ENCODE measurements at regions not wholly inside any gene's neighbourhood (a gene's known extent, or its start where the extent isn't known, plus 50 kb on each side); places are given as distances from the start of the nearest gene placed in this dataset.

- TF ChIP-seq, protein P1, sequence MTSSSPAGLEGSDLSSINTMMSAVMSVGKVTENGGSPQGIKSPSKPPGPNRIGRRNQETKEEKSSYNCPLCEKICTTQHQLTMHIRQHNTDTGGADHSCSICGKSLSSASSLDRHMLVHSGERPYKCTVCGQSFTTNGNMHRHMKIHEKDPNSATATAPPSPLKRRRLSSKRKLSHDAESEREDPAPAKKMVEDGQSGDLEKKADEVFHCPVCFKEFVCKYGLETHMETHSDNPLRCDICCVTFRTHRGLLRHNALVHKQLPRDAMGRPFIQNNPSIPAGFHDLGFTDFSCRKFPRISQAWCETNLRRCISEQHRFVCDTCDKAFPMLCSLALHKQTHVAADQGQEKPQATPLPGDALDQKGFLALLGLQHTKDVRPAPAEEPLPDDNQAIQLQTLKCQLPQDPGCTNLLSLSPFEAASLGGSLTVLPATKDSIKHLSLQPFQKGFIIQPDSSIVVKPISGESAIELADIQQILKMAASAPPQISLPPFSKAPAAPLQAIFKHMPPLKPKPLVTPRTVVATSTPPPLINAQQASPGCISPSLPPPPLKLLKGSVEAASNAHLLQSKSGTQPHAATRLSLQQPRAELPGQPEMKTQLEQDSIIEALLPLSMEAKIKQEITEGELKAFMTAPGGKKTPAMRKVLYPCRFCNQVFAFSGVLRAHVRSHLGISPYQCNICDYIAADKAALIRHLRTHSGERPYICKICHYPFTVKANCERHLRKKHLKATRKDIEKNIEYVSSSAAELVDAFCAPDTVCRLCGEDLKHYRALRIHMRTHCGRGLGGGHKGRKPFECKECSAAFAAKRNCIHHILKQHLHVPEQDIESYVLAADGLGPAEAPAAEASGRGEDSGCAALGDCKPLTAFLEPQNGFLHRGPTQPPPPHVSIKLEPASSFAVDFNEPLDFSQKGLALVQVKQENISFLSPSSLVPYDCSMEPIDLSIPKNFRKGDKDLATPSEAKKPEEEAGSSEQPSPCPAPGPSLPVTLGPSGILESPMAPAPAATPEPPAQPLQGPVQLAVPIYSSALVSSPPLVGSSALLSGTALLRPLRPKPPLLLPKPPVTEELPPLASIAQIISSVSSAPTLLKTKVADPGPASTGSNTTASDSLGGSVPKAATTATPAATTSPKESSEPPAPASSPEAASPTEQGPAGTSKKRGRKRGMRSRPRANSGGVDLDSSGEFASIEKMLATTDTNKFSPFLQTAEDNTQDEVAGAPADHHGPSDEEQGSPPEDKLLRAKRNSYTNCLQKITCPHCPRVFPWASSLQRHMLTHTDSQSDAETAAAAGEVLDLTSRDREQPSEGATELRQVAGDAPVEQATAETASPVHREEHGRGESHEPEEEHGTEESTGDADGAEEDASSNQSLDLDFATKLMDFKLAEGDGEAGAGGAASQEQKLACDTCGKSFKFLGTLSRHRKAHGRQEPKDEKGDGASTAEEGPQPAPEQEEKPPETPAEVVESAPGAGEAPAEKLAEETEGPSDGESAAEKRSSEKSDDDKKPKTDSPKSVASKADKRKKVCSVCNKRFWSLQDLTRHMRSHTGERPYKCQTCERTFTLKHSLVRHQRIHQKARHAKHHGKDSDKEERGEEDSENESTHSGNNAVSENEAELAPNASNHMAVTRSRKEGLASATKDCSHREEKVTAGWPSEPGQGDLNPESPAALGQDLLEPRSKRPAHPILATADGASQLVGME (CRISPR knock-in tag; IDR thresholded peaks at IDR 0.05) = no peak
- no peak for TF ChIP-seq KDM2B (CRISPR knock-in tag; IDR thresholded peaks at IDR 0.05)
Measured at GRCh38 chr9:13651526-13651925, 372.0 kb upstream of the MPDZ start (continued).

- intact Hi-C loops (cut with micrococcal nuclease) = no loop called here
- no peak for TF ChIP-seq RBFOX2 (IDR thresholded peaks at IDR 0.05; ENCODE audit: low read depth, low read length)
- no peak for TF ChIP-seq WHSC1 (IDR thresholded peaks at IDR 0.05; ENCODE audit: low read length)
- no peak for TF ChIP-seq RHOXF2B (CRISPR knock-in tag; conservative IDR thresholded peaks at IDR 0.05)
- TF ChIP-seq TRIM28 (IDR thresholded peaks at IDR 0.05) = no peak
Measured at GRCh38 chr9:13648676-13649075, 369.2 kb upstream of the MPDZ start.

More at GRCh38 chr9:13648676-13649075, 369.2 kb upstream of the MPDZ start:
- Histone ChIP-seq H3K9ac (ENCODE audit: insufficient read depth in 1 of 2, low read depth in 2 of 2, low read length in 2 of 2) (no peak overlapping the region), H3K9me3 (replicated peaks; ENCODE audit: control insufficient read depth, insufficient read depth, low read depth, low read length) (no peaks in the 10 kb centered on the region), H4K20me1 (replicated peaks; ENCODE audit: control insufficient read depth, insufficient read depth, low read length) (no peaks in the 10 kb centered on the region), H3K4me1 (replicated peaks in 1 of 2; ENCODE audit: control insufficient read depth in 2 of 2, insufficient read depth in 2 of 2, low read length in 2 of 2) (no peaks in the 10 kb centered on the region), H3K4me3 (no peak overlapping the region), H3K4me2 (ENCODE audit: insufficient read depth, low read length) (no peak overlapping the region), H3K79me2 (ENCODE audit: control insufficient read depth, insufficient read depth, low read length) (no peaks in the 10 kb centered on the region), H3K9me1 (ENCODE audit: control insufficient read depth, insufficient read depth, low read length) (no peaks in the 10 kb centered on the region), H3K27me3 (ENCODE audit: control insufficient read depth in 2 of 2, insufficient read depth in 2 of 2, low read length in 2 of 2) (no peaks in the 10 kb centered on the region), H3K36me3 (ENCODE audit: control insufficient read depth, insufficient read depth, low read length) (no peaks in the 10 kb centered on the region), H3K27ac (ENCODE audit: extremely low read depth, low read depth, low read length) (no peak overlapping the region), H2AFZ (ENCODE audit: low read depth, low read length) (no peak overlapping the region)
- DNase-seq (ENCODE audit: extremely low read depth in 1 of 4, low spot score in 3 of 4) = no peak
- CTCF ChIA-PET (ENCODE audit: low intra/inter-chr PET ratio) = no interaction called here
- POLR2A ChIA-PET = no interaction called here
- 0% methylated on average over 3 of the region's 3 CpGs for WGBS (ENCODE audit: insufficient coverage, low coverage, missing lambda C conversion rate)
- no peak for ATAC-seq
- FAIRE-seq = no peak
- no TSS peak for BruUV-seq (replicated peaks)
- in situ Hi-C loops (cut with MboI) = no loop called here

All from K562 (cell line).